Stimulated activated CD4-positive, alpha-beta T cell treated with anti-CD3 and anti-CD28 coated beads, TNF-alpha, amount 100 ng/mL, for 24 hours (primary cell): ENCODE measurements at regions not wholly inside any gene's neighbourhood (a gene's known extent, or its start where the extent isn't known, plus 50 kb on each side); places are given as distances from the start of the nearest gene placed in this dataset.

Source experiments
- DNase-seq, 3 experiments: peaks; one replicate each; pipeline ENCODE4 v3.0.0-alpha.2; 2020; ENCODE audit warnings: low read depth in 3 of 3

- no peak for DNase-seq
Measured at GRCh38 chr20:40769677-40770285, 80.7 kb upstream of the MAFB start.

GRCh38 chr20:40770564-40771307 is 81.7 kb upstream of the MAFB start:
- DNase-seq: no peak

GRCh38 chr20:40771308-40771610 is 82.2 kb upstream of the MAFB start:
- DNase-seq: no peak

GRCh38 chr20:40771848-40772511 is 82.9 kb upstream of the MAFB start:
- DNase-seq: no peak

DNA sequence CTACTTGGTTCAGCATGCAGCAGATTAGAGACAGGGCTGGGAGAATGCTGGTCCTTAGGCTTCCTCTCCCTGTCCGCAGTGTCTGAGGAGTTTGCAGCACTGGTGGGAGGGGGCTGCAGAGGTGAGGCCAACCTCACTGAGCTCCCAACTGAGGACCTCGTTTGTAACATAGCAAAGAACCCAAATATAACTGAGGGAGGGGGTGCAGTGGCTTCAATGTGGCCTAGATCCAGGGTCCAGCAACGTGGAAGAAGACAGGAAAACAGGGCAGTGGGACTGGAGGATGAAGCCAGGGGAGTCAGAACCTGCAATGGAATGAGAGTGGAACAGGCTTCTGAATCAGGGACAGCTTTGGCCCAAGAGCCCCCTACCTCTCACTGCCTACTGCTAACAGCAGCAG is 84.3 kb upstream of the MAFB start:
- DNase-seq: no peak

DNA sequence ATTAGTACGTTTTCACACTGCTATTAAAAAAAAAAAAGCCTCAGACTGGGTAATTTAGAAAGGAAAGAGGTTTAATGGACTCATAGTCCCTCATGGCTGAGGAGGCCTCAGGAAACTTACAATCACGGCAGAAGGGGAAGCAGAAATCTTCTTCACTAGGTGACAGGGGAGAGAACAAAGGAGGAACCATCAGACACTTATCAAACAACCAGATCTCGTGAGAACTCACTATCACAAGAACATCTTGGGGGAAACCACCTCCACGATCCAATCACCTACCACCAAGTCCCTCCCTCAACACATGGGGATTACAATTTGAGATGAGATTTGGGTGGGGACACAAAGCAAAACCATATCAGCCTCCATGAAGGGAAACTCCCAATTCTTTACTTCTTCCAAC is 85.2 kb upstream of the MAFB start:
- DNase-seq: no peak

DNA sequence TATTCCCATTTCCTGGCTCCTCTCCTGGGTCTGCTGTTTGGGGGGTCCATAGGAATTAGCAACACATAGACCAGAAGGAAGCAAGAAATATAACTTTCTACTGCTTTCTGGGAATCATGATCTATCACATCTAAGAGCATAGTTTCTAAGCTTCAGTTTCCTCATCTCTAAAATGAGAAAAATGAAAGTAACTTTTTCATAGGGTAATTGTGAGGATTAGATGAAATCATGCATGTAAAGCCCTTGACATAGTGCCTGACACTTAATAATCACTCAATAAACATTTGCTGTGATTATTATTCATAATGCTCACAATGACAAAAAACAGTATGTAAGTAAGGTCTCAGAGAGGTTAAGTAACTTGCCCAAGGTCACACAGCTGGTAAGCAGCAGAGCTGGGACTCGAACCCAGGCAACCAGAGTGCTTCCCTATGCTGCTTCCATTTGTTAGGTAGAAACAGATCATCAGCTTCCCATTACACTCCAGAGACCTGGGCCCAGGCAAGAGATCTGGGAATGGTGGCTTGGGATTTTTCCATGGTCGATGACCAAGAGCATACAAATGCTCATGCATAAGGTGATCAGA is 86.6 kb upstream of the MAFB start:
- DNase-seq: no peak

- DNase-seq: no peak
Measured at GRCh38 chr20:40776466-40777457, 87.7 kb upstream of the MAFB start.

GRCh38 chr20:40777653-40778052 is 88.6 kb upstream of the MAFB start:
- no peak for DNase-seq

DNA sequence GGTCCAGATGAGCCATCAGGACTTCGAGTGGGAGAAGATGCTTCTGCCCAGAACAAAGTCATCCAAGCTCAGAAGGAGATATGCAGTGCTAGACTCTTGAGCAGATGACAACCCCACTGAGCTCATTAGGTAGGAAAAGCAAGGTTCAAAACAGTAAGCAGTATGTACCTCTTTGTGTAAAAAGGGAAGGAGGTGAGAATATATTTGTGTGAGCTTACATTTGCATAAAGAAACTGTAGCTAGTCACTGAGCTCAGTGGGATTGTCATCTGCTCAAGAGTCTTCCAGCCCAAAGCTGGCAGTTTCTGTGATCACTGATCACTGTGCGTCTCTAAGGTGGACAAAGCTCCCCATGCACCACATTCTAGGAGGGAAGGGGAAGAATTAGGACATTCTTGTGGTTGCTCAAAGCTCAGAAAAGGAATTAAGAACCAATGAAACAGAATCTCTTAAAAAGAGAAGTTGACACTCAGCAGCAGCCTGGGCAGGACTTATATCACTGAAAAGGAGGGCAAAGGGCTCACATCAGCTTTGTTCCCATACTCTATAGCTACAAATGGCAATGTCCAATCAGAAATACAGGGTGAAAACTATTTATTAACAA is 90.0 kb upstream of the MAFB start:
- no peak for DNase-seq

- no peak for DNase-seq
Measured at GRCh38 chr20:40781327-40782042, 92.4 kb upstream of the MAFB start.

DNA sequence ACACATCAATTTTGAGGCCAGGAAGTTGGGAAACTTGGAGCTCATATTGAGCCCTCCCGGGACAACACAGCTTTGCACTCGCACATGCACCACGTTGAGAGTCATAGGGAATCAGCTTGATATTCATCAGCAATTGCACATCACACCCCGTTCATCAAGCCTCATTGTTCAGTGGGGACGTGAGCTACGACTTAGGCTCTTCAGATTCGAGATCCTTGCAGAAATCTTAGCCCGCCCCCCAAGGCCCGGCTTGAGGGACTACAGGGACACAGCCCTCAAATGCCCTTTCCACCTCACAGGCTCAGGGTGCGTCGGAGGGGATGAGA is 93.0 kb upstream of the MAFB start:
- DNase-seq: no peak

DNA sequence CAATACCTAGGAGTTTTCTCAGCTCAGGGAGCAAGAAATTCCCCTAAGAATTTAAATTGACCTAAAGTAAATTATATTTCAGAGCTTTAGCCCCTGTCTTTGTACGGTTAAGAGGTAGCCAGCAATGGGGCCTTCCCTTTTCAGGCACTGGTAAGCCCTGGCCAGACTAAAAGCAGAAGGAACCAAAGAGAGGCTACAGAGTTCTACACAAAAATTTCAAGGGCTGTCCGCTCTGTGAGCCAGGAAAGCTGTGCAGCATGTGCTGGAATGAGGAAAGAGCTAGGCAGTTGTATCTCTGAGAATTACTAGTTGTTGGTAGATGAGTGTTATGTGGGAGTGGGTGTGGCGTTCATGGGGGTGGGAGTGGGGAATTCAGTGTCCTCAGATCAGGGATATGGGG is 96.3 kb upstream of the MAFB start:
- DNase-seq: no peak

DNA sequence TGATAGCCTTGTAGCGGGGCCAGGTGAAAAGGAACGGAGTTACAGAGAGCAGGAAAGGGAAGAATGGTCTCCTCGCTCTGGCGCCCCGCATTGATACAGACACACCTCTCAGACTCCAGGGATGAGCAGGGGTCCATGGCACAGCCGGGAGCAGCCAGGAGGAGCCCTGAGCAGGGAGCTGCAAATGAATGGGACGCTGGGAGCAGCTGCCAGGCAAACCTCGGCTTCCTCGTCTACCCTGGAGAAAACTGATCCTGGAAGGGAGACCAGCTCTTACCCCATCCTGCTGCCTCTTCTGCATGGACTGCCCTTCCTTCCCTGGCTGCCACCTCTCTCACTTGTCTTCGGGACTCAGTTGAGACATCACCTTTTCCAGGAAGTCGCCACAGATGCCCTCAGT is 97.3 kb upstream of the MAFB start:
- no peak for DNase-seq

DNA sequence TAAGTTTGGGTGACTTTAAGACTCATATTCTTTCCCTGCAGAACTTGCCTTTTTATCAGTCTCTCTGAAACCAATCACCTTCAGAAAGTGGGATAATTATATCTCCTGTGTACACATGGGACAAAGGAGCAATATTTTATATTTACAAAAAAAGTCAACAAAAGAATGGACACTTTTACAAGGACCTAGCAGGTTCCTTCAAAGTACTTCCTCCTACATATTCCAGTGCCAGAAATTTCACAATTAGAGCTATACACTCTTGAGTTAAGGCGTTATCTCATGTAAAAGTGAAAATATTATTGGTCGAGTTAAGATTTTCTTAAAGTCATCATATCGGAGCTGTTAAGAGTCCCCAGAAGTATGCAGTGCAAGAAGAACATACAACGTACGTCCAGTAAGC is 98.9 kb upstream of the MAFB start:
- DNase-seq: no peak

- DNase-seq: no peak
Measured at GRCh38 chr20:40797425-40797824, 108.4 kb upstream of the MAFB start.

DNA sequence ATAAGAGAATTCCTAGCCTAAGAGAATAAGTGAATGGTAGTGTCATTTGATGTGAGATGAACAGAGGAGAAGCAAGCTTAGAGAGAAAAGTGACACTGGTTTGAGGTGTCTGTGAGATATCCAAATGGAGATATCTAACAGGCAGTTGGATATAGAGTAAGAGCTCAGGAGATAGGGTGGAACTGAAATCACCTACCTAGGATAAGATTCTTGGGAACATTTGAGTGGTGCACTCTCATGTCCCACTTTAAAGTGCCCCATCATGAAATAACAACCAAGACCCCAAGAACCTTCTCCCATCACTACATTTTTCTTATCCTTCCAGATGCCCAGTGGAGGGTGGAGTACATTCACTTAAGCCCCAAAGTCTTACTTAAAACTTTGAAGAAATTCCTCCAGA is 109.0 kb upstream of the MAFB start:
- DNase-seq: no peak

GRCh38 chr20:40802886-40803285 is 113.8 kb upstream of the MAFB start:
- no peak for DNase-seq

DNA sequence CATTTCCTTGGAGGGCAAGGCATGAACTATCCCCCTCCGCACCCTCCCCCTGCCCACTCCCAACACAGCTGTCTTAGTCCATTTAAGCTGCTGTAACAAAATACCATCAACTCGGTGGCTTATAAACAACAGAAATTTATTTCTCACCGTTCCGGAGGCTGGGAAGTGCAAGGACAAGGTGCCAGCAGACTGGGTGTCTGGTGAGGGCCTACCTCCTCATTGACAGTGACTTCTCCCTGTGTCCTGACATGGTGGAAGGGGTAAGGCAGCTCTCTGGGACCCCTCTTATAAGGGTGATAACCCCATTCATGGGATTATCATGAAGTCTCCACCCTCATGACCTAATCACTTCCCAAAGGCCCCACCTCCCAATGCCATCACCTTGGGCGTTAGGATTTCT is 114.3 kb upstream of the MAFB start:
- DNase-seq: no peak

GRCh38 chr20:40805592-40805991 is 116.6 kb upstream of the MAFB start:
- no peak for DNase-seq
